ENCODE measurements at regions not wholly inside any gene's neighbourhood (a gene's known extent, or its start where the extent isn't known, plus 50 kb on each side); places are given as distances from the start of the nearest gene placed in this dataset.

GRCh38 chr13:75202981-75203380, 279.0 kb downstream of the TBC1D4 start:
- no peaks in the 10 kb centered on the region for H3K79me2 ChIP-seq (ENCODE audit: low read length)
- H3K36me3 ChIP-seq (replicated peaks; ENCODE audit: insufficient read depth, low read length), result no peaks in the 10 kb centered on the region
- no peak overlapping the region for H3K9ac ChIP-seq (ENCODE audit: low read length)
- no peak overlapping the region for H2AFZ ChIP-seq (ENCODE audit: low read length)
- H3K9me2 ChIP-seq (replicated peaks; ENCODE audit: insufficient read depth, low read length), result no peaks in the 10 kb centered on the region
- no peaks in the 10 kb centered on the region for H4K20me1 ChIP-seq (ENCODE audit: insufficient read depth, low read length)
- no peaks in the 10 kb centered on the region for H3K4me1 ChIP-seq (ENCODE audit: low read length)
- H3K9me3 ChIP-seq (replicated peaks; ENCODE audit: insufficient read depth, low read length), result no peaks in the 10 kb centered on the region
- DNase-seq, result no peak
- no peak overlapping the region for H3K4me3 ChIP-seq (ENCODE audit: low read length)
- no peak for TF ChIP-seq CTCF (IDR thresholded peaks at IDR 0.05; ENCODE audit: low read length)
- TF ChIP-seq EZH2 (optimal IDR thresholded peaks at IDR 0.05; ENCODE audit: low read depth, low read length), result no peak
- TF ChIP-seq EZH2phosphoT487 (IDR thresholded peaks at IDR 0.05; ENCODE audit: low read length), result no peak
- H3K27me3 ChIP-seq (replicated peaks; ENCODE audit: insufficient read depth, low read length), result no peaks in the 10 kb centered on the region
- H3K4me2 ChIP-seq (ENCODE audit: low read depth, low read length), result no peak overlapping the region
- H3F3A ChIP-seq (ENCODE audit: insufficient read depth, low read length), result no peaks in the 10 kb centered on the region
- H3K27ac ChIP-seq (ENCODE audit: low read length), result no peak overlapping the region

- H3K4me3 ChIP-seq (ENCODE audit: low read length), result no peak overlapping the region
- no peak overlapping the region for H2AFZ ChIP-seq (ENCODE audit: low read length)
- H3K27ac ChIP-seq (ENCODE audit: low read length), result no peak overlapping the region
- TF ChIP-seq EZH2 (optimal IDR thresholded peaks at IDR 0.05; ENCODE audit: low read depth, low read length) (no peak), CTCF (IDR thresholded peaks at IDR 0.05; ENCODE audit: low read length) (no peak)
- no peaks in the 10 kb centered on the region for H3K4me1 ChIP-seq (ENCODE audit: low read length)
- H3K9me2 ChIP-seq (replicated peaks; ENCODE audit: insufficient read depth, low read length), result no peaks in the 10 kb centered on the region
- no peak overlapping the region for H3K9ac ChIP-seq (ENCODE audit: low read length)
- no peaks in the 10 kb centered on the region for H3F3A ChIP-seq (ENCODE audit: insufficient read depth, low read length)
- H3K36me3 ChIP-seq (replicated peaks; ENCODE audit: insufficient read depth, low read length), result no peaks in the 10 kb centered on the region
- DNase-seq, result no peak
- no peaks in the 10 kb centered on the region for H3K9me3 ChIP-seq (replicated peaks; ENCODE audit: insufficient read depth, low read length)
- H4K20me1 ChIP-seq (ENCODE audit: insufficient read depth, low read length), result no peaks in the 10 kb centered on the region
- H3K79me2 ChIP-seq (ENCODE audit: low read length), result no peaks in the 10 kb centered on the region
- H3K27me3 ChIP-seq (replicated peaks; ENCODE audit: insufficient read depth, low read length), result no peaks in the 10 kb centered on the region
- no peak overlapping the region for H3K4me2 ChIP-seq (ENCODE audit: low read depth, low read length)
Measured at GRCh38 chr13:75197803-75198202, 284.2 kb downstream of the TBC1D4 start.

- Histone ChIP-seq H3K79me2 (ENCODE audit: low read length) (no peaks in the 10 kb centered on the region), H3K27me3 (replicated peaks; ENCODE audit: insufficient read depth, low read length) (no peaks in the 10 kb centered on the region), H3F3A (ENCODE audit: insufficient read depth, low read length) (no peaks in the 10 kb centered on the region), H3K9me3 (replicated peaks; ENCODE audit: insufficient read depth, low read length) (no peaks in the 10 kb centered on the region), H3K4me1 (ENCODE audit: low read length) (no peaks in the 10 kb centered on the region), H3K4me2 (ENCODE audit: low read depth, low read length) (no peak overlapping the region), H2AFZ (ENCODE audit: low read length) (no peak overlapping the region), H4K20me1 (ENCODE audit: insufficient read depth, low read length) (no peaks in the 10 kb centered on the region), H3K36me3 (replicated peaks; ENCODE audit: insufficient read depth, low read length) (no peaks in the 10 kb centered on the region), H3K9ac (ENCODE audit: low read length) (no peak overlapping the region), H3K4me3 (ENCODE audit: low read length) (no peak overlapping the region), H3K27ac (ENCODE audit: low read length) (no peak overlapping the region), H3K9me2 (replicated peaks; ENCODE audit: insufficient read depth, low read length) (no peaks in the 10 kb centered on the region)
- no peak for DNase-seq
- TF ChIP-seq EZH2 (optimal IDR thresholded peaks at IDR 0.05; ENCODE audit: low read depth, low read length) (no peak), CTCF (IDR thresholded peaks at IDR 0.05; ENCODE audit: low read length) (no peak), EZH2phosphoT487 (IDR thresholded peaks at IDR 0.05; ENCODE audit: low read length) (no peak)
Measured at GRCh38 chr13:75196147-75196837, 285.7 kb downstream of the TBC1D4 start.
